ENCODE measurements at regions not wholly inside any gene's neighbourhood (a gene's known extent, or its start where the extent isn't known, plus 50 kb on each side); places are given as distances from the start of the nearest gene placed in this dataset.

GRCh38 chr10:29830531-29831512 lies 196.1 kb upstream of the SVIL start (continued):
- no peak for TF ChIP-seq ZNF407 (CRISPR knock-in tag; IDR thresholded peaks at IDR 0.05; ENCODE audit: not compliant biosample characterization)
- TF ChIP-seq ZSCAN25 (CRISPR knock-in tag; IDR thresholded peaks at IDR 0.05), result no peak
- TF ChIP-seq EEA1 (CRISPR knock-in tag; IDR thresholded peaks at IDR 0.05; ENCODE audit: borderline replicate concordance), result no peak
- no peak for TF ChIP-seq NONO (IDR thresholded peaks at IDR 0.05)
- TF ChIP-seq NONO (CRISPR knock-in tag; conservative IDR thresholded peaks at IDR 0.05), result no peak
- TF ChIP-seq NRL (CRISPR knock-in tag; IDR thresholded peaks at IDR 0.05; ENCODE audit: borderline replicate concordance), result no peak
- TF ChIP-seq ZNF709 (CRISPR knock-in tag; IDR thresholded peaks at IDR 0.05), result no peak
- TF ChIP-seq GMEB1 (CRISPR knock-in tag; IDR thresholded peaks at IDR 0.05; ENCODE audit: borderline replicate concordance), result no peak
- no peak for TF ChIP-seq ZNF446 (CRISPR knock-in tag; IDR thresholded peaks at IDR 0.05)
- no peak for TF ChIP-seq NFKBIZ (CRISPR knock-in tag; IDR thresholded peaks at IDR 0.05)
- TF ChIP-seq FOXA1 (IDR thresholded peaks at IDR 0.05), result no peak
- peak; percentile 54; the same call in 1 of the 2 replicates for TF ChIP-seq FOXA1 (CRISPR knock-in tag; IDR thresholded peaks at IDR 0.05)
- no peak for TF ChIP-seq BCLAF1 (IDR thresholded peaks at IDR 0.05)
- no peak for TF ChIP-seq SNAPC2 (CRISPR knock-in tag; IDR thresholded peaks at IDR 0.05)
- TF ChIP-seq ZNF569 (CRISPR knock-in tag; IDR thresholded peaks at IDR 0.05; ENCODE audit: borderline replicate concordance), result no peak
- no peak for TF ChIP-seq PHF21A (CRISPR knock-in tag; IDR thresholded peaks at IDR 0.05)
